GM18498 (cell line): ENCODE measurements at regions not wholly inside any gene's neighbourhood (a gene's known extent, or its start where the extent isn't known, plus 50 kb on each side); places are given as distances from the start of the nearest gene placed in this dataset.

Experiments
- ATAC-seq: cut with Tn5 transposase; IDR thresholded peaks from one replicate; pipeline ENCODE4 v1.9.1; 2021; ENCODE audit warnings: mild to moderate bottlenecking, moderate library complexity; ENCODE audit not compliant: unreplicated experiment

- ATAC-seq, result no peak
Measured at GRCh38 chr3:150269526-150269925, 138.6 kb upstream of the TSC22D2 start.

GRCh38 chr3:150268426-150269391 lies 139.4 kb upstream of the TSC22D2 start:
- ATAC-seq, result no peak

- ATAC-seq, result no peak
Measured at GRCh38 chr3:150267288-150267687, 140.8 kb upstream of the TSC22D2 start.

- no peak for ATAC-seq
Measured at GRCh38 chr3:150265305-150265704, 142.8 kb upstream of the TSC22D2 start.

- no peak for ATAC-seq
Measured at GRCh38 chr3:150264561-150265279, 143.4 kb upstream of the TSC22D2 start.

GRCh38 chr3:150261958-150262357 lies 146.1 kb upstream of the TSC22D2 start:
- no peak for ATAC-seq

- ATAC-seq, result no peak
Measured at GRCh38 chr3:150261418-150261817, 146.7 kb upstream of the TSC22D2 start.

- ATAC-seq, result no peak
Measured at GRCh38 chr3:150260398-150260710, 147.7 kb upstream of the TSC22D2 start.

GRCh38 chr3:150259526-150260397 lies 148.3 kb upstream of the TSC22D2 start:
- ATAC-seq, result no peak

GRCh38 chr3:150256782-150257181 lies 151.3 kb upstream of the TSC22D2 start:
- ATAC-seq, result no peak

GRCh38 chr3:150256318-150256717 lies 151.8 kb upstream of the TSC22D2 start:
- no peak for ATAC-seq

GRCh38 chr3:150255826-150256225 lies 152.3 kb upstream of the TSC22D2 start:
- ATAC-seq, result no peak

GRCh38 chr3:150255413-150255812 lies 152.7 kb upstream of the TSC22D2 start:
- ATAC-seq, result no peak

- ATAC-seq, result no peak
Measured at GRCh38 chr3:150254309-150254708, 153.8 kb upstream of the TSC22D2 start.

- ATAC-seq, result no peak
Measured at GRCh38 chr3:150253622-150254021, 154.5 kb upstream of the TSC22D2 start.

- ATAC-seq, result no peak
Measured at GRCh38 chr3:150252462-150252861, 155.6 kb upstream of the TSC22D2 start.

- no peak for ATAC-seq
Measured at GRCh38 chr3:150251187-150252062, 156.7 kb upstream of the TSC22D2 start.

- no peak for ATAC-seq
Measured at GRCh38 chr3:150249779-150250470, 158.2 kb upstream of the TSC22D2 start.

- ATAC-seq, result no peak
Measured at GRCh38 chr3:150248888-150249681, 159.0 kb upstream of the TSC22D2 start.
